Esophagus muscularis mucosa (tissue), 3 donors: ENCODE measurements at regions not wholly inside any gene's neighbourhood (a gene's known extent, or its start where the extent isn't known, plus 50 kb on each side); places are given as distances from the start of the nearest gene placed in this dataset.

Experiments
- CTCF ChIP-seq, 3 experiments: fragments of 200-600 bp in 2 of 3; fragments of 450-650 bp in 1 of 3; sonication (generic) in 2 of 3; IDR thresholded peaks; one replicate each; pipeline ENCODE4 v1.5.1; 2017 to 2019; ENCODE audit warnings: antibody characterized with exemption in 3 of 3, mild to moderate bottlenecking in 2 of 3, moderate library complexity in 1 of 3
- POLR2A ChIP-seq: fragments of 450-650 bp; IDR thresholded peaks from one replicate; pipeline ENCODE4 v1.6.1; 2017; ENCODE audit warnings: antibody characterized with exemption, moderate library complexity, mild to moderate bottlenecking, low read depth
- POLR2AphosphoS5 ChIP-seq, 2 donors: sonication (generic); formaldehyde crosslinking; IDR thresholded peaks; one replicate each; pipeline ENCODE4 v1.6.1; 2017; ENCODE audit warnings: antibody characterized with exemption in 2 of 2

GRCh38 chr4:123784626-123785025, 388.0 kb downstream of the SPRY1 start:
- TF ChIP-seq CTCF (IDR thresholded peaks at IDR 0.05) (no peak), POLR2A (no peak), POLR2AphosphoS5 (IDR thresholded peaks at IDR 0.05) (no peak)
